ENCODE measurements at regions not wholly inside any gene's neighbourhood (a gene's known extent, or its start where the extent isn't known, plus 50 kb on each side); places are given as distances from the start of the nearest gene placed in this dataset.
"Not testable (repeated sequence)": the region's sequence is repeated elsewhere in the genome, so short reads cannot be mapped to it uniquely, and the experiment has no call there.

DNA sequence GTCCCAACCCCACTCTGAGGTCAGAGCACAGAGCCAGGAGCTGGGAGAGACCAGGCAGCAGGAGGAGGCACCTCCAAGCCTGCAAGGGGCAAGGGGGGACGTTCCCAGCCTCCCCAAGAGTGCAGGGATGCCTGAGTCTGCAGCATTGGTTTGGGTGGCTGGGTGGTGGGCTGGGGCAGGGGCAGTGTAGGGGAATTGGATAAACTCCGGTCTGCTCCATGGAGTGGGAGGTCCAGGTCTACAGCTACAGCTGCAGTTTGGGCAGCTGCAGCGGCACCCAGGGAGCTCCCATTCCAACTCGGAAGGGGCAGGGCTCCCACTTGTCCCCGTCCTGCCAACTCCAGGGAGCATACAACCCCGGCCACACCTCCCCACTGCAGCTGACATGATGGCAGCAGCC lies 617.5 kb upstream of the SEMA6D start:
- not testable (repeated sequence) for DNase-seq (ENCODE audit: low spot score)

DNA sequence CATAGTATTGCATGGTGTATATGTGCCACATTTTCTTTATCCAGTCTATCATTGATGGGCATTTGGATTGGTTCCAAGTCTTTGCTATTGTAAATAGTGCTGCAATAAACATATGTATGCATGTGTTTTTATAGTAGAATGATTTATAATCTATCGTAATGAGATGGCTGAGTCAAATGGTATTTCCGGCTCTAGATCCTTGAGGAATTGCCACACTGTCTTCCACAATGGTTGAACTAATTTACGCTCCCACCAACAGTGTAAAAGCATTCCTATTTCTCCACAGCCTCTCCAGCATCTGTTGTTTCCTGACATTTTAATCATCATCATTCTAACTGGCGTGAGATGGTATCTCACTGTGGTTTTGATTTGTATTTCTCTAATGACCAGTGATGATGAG lies 608.5 kb upstream of the SEMA6D start:
- DNase-seq (ENCODE audit: low spot score) = not testable (repeated sequence)

DNA sequence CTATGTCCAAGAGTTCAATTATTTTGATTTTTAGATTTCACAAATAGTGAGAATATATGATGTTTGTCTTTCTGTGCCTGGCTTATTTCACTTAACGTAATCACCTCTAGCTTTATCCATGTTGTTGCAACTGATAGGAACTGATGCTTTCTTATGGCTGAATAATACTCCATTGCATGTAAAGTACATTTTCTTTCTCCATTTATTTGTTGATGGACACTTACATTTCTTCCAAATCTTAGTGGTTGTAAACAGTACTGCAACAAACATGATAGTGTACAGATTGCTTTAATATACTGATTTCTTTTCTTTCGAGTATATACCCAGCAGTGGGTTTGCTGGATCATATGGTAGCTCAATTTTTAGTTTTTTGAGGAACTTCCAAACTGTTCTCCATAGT lies 600.6 kb upstream of the SEMA6D start:
- DNase-seq (ENCODE audit: low spot score) = no peak

DNA sequence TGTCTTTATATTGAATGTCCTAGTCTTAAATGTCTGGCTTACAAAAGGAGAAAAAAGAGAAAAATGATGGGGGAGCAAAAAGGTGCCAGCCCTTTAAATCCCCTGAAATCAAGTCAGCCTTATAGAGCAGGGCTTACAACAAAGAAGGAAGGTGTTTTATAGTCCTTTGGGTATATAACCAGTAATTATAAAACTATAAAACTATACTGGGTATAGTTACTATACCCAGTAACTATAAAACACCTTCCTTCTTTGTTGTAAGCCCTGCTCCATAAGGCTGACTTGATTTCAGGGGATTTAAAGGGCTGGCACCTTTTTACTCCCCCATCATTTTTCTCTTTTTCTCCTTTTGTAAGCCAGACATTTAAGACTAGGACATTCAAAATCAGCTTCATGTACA lies 598.0 kb upstream of the SEMA6D start:
- no peak for DNase-seq (ENCODE audit: low spot score)

DNA sequence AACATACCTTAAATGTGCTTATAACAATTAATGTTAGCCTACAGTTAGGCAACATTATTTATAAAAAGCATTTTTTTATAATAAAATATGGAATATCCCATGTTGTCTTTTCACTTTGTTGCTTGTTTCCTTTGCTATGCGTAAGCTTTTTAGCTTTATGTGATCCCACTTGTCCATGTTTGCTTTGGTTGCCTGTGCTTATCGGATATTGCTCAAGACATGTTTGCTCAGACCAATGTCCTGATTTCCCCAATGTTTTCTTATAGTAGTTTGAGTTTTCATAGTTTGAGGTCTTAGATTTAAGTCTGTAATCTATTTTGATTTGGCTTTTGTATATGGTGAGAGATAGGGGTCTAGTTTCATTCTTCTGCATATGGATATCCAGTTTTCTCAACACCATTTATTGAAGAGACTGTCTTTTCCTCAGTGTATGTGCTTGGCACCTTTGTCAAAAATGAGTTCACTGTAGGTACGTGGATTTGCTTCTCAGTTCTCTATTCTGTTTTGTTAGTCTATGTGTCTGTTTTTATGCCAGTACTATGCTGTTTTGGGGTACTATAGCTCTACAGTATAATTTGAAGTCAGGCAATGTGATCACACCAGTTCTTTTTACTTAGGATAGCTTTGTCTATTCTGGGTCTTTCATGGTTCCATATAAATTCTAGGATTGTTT lies 592.7 kb upstream of the SEMA6D start:
- no peak for DNase-seq (ENCODE audit: low spot score)

DNA sequence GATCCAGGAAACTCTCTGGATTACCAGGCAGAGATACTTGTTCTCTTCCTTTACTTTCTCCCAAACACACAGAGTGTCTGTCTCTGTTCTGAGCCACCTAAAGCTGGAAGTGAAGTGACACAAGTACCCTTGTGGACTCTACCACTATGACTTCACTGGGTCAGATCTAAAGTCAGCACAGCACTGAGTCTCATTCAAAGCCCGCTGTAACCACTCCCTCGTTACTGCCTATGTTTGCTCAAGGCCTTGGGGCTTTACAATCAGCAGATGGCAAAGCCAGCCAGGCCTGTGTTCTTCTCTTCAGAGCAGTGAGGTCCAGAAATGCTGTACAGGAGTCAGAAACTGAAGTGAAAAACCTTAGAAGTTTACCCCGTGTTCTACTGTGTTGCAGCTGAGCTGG lies 588.3 kb upstream of the SEMA6D start:
- DNase-seq (ENCODE audit: low spot score) = no peak

DNA sequence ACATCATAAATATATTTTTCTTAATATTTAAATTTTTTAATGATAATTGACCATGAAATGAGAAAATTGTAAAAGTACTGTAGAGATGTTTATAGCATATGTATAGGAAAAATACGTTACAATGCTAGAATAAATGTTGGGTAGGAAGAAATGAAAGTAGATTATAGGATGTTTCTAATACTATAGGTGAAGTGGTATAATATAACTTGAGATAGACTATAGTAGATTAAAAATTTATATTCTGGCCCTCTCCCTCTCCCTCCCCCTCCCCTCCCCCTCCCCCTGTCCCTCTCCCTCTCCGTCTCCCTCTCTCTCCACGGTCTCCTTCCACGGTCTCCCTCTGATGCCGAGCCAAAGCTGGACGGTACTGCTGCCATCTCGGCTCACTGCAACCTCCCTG lies 585.9 kb upstream of the SEMA6D start:
- DNase-seq (ENCODE audit: low spot score) = not testable (repeated sequence)

DNA sequence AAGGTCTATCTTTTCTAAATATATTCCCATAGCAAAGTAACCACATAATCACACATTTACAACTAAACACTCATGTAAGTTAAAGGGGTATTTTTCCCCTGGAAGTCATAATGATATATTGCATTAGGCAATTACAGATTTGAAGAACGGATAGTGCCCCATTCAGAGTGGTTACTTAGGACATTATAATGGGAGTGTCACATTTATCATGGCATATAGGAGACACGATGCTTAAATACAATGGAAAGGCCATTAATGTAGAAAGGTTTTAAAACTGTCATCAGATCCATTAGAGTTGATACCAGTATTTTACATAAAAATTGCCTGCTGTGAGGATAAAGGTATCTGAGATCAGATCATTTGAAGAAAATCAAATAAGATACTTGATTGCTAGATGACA lies 582.0 kb upstream of the SEMA6D start:
- no peak for DNase-seq (ENCODE audit: low spot score)

DNA sequence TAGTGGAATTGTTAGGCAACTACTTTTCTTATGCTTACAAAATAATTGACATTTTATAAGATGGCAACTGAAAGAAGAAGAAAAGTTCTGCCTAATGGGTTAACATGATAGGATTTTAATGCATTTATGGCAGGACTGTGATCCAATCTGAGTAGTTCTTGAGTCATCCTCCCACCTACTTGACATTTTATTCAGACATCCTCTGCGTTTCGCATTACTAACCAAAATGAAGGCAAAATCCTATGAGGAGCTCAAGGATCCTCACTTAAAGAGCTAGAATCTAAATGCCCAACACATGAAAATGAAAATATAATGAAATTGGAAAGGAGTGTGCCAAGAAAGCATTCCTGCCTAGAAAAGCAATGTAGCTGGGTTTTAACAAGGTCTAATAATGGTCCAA lies 581.1 kb upstream of the SEMA6D start:
- DNase-seq (ENCODE audit: low spot score) = no peak

DNA sequence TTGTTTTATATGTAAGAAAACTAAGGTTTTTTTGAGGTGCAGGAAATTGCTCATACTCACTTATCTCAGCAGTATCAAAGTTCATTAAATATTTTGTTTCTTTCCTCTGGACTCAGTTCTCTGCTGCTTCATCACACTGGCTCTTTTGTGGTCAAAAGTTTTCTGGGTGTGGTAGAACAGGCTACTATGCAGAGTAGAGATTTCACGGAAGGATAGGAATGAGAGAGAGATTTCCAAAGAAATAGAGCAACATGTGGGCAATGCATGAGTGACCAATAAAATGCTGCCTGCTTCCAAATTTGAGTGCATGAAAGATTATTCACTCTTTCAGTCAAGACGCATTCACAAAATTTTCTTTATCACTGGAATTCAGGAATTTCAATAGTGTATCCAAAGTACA lies 577.3 kb upstream of the SEMA6D start:
- DNase-seq (ENCODE audit: low spot score) = no peak

DNA sequence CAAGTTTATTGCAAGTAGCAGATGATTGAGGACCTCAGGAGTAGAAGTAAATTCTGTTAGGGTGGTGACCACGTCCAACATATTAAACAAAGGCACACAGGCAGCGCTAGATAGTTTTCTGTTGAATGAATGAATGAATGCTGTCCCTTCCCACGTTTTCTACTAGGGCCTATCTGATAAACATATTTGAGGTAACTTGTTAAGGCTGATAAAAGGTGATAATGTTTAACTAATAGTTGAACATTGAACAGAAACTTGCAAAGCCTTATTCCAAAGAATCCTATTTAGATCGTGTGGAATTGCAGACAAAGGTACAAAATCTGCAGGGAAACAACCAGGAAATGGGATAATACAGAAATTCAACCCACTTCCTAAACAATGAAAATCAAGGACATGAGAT lies 559.5 kb upstream of the SEMA6D start:
- DNase-seq (ENCODE audit: low spot score) = no peak

DNA sequence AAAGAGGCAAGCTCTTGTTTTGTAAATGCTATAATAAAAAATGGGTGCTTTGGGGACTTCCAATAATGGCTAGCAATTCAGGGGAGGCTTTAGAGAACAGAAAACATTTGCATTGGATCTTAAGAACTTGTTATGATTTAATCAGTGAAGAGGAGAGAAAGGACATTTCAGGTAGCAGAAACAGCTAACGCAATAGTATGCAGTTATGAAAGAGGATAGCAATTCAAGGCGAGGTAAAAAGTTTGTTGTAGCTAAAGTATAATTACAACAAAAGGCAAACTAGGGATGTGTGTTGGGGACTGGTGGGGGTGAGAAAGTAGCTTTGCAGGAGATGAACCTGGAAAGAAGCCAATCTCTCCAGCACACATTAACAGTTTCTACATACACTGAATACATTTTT lies 558.7 kb upstream of the SEMA6D start:
- no peak for DNase-seq (ENCODE audit: low spot score)

DNA sequence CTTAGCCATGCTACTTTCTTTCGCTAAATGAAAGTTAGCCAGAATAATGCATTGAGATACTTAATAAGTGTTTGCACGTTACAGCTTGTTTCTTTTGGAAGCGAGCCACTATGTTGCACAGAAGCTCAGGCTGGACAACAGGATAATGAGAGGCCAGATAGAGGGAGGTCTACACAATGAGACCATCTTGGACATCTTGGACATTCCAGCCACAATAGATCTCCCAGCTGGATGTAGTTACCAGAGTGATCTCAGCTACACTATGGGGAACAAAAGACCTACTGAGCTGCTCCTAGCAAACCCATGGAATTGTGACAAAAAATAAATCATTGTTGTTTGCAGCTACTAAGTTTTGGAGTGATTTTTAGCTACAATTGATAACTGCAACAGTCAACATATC lies 540.1 kb upstream of the SEMA6D start:
- no peak for DNase-seq (ENCODE audit: low spot score)

DNA sequence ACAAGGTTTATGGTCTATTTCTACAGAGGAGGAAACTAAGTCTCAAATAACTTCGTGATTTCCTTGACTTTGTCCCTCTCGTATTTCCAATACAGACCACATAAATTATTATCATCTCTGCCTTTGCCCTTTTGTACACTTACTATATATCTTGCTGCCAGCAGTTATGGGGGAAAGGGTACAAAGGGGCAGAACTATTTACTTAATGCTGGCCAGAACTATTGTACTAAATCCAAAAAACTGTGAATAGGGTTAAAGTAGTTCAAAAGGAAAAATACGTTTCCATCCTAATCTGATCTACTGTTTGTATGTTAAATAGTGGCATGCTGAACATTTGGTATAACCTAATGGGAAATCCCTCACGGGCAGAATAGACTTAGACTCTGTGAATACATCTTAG lies 537.3 kb upstream of the SEMA6D start:
- no peak for DNase-seq (ENCODE audit: low spot score)

DNA sequence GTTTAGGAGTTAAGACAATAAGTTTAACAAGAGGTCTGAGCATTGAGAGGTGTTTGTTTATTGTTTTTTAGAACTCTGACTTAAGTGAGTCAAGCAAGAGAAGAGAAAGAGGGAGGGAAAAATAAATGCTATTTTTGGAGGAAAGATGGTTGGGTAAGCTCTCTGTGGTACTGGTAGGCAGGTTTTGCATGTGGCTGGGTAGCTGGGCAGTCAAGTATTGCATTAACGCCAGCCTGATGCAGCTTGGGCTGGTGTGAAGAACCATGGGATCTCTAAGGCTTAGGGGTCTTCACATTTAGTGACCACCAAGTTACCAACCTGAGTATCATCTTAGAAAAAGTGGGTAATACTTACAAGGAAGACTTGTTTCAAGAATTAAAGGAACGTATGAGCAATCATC lies 534.5 kb upstream of the SEMA6D start:
- DNase-seq (ENCODE audit: low spot score) = no peak

DNA sequence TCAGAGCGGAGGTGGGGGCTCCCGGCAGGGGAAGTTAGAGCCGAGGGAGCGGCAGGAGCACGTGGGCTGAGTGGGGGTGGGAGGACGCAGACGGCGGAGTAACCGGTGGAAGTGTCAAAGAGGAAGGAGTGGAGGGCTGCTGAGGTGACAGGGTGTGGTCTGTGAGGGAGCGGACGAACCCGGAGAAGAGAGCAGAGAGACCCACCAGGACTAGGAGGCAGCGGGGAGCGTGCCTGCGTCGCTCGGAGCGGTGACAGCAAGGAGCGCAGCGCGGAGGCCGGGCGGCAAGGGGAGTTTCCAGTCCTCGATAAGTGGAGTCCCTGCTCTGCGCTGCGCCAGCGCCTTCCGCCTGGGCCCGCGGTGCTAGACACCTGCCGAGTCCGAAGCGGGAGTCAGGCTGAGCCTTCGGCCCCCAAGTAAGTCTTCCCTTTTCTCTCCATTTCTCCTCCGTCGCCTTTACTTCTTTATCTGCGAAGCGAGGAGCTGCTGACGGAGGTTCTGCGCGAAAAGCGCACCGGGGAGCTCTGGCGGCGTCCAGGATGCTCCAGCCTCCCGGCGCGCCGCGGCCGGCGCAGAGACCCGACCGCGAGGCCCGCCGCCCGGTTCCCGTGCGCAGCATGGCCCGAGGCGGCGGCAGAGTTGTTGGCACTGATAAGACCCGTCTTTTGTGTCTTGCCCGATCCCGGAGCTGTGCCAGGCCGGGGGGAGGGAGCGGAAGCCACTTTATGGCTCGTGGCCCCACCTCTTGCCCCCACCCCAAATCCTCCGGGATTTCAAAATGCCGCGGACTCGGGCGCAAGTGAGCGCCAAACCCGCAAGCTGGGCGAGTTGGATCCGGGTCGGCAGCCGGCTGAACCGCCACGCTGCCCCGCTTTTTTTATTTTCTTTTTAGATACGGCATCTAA lies 533.0 kb upstream of the SEMA6D start:
- no peak for DNase-seq (ENCODE audit: low spot score)

DNA sequence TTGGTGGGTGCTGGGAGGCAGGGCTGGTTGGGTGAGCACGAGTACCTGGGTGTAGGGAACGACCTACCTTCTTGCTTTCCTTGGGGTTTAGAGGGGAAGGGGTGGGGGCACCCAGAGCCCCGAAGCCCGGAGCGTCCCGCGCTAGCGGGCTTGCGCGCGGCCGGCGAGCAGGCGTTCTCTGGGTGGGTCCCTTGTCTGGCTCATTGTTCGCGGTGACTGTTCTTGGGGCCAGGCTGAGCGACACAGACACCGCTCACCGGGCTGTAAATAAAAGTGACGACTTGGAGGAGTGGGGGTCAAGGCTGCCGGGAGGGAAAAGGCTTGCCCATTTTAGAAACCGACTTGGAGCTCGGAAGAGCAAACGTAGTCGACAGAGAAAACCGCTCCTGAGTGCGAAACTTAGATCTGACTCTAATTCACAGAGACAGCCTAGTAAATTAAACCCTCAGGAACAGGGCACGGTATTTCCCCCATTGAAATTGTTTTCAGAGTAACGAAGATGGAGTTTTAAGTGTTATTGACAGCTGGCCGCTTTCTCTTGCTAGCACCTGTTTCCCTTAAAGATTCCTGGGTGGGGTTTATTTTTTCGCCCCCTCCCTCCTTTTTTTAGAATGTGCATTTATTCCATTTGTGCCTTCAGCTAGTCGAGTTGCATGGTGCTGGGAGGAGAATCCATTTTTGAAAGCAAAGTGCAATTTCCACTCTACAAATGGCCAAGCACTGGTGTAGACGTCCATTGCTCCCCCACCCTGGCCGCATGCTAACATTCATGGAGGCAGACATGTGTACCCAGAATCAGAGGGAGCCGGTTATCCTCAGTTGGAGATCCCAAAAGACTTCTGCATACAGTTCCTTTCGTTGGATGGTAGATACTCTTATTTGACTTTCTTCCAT lies 532.1 kb upstream of the SEMA6D start:
- no peak for DNase-seq (ENCODE audit: low spot score)

DNA sequence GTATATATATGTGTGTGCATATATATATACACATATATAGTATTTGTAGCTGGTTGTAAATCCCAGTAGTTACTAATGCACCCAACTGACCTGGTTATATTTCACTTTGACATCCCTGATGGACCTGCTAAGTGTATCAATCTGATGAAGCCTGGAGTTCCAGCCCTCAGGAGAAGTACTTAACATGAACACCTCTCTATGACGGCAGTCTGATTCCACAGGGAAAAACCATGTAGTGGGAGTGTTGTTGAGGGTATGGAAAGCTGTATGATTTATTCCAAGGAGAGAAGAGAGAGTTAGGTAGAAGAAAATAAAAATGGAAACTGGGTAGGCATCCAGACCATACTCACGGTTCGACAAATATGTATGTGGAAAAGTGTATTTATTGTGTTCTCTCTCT lies 531.2 kb upstream of the SEMA6D start:
- no peak for DNase-seq (ENCODE audit: low spot score)

DNA sequence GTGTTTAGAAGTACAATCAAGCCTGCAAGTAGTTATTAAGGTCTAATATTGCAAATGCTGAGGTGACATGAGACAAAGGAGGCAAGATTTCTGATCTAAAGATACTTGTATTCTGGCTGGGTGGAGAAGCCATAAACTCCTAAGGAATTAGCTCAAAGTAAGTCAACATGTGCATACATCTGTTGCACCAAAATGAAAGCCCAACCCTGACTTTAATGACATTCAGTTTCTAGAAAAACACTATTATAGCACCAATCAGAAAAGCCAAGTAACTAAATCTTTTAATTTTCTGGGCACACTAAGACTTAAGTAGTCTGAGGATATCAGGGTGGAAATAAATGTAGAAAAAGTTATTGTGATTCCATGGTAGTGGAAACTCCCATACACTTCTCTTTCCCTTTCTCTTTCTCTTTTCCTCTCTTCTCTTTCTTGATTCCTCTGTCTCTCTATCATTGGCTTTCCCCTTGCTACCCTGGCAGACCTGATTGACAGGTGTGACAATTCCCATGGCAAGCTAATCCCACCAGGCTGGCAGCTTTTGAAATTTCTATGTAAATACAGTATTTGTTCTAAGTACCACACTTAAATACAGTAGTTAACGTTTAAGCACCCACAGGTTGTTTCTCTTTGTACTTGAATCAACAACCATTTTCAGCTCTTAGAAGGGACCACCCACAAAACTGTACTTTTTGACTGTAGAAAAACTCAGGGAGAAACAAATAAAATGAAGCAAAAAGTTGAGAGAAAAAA lies 528.4 kb upstream of the SEMA6D start:
- DNase-seq (ENCODE audit: low spot score) = no peak

DNA sequence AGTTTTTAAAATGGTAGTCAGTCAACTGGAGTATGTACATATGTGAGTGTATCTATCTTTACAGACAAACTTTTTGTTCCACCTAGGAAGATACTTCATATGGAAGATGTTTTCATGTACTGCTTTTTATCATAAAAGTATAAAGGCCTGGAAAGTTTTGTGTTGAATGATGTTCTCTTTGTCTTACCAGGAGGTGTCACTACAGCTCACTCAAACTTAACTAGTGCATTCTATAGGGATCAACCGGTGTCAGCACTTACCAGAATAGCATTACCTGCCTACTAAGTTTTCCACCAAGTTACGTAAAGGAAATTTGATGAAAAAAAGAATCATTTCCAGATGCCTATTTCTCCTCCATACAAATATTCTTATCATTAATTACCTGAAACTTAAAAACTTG lies 522.6 kb upstream of the SEMA6D start:
- no peak for DNase-seq (ENCODE audit: low spot score)

DNA sequence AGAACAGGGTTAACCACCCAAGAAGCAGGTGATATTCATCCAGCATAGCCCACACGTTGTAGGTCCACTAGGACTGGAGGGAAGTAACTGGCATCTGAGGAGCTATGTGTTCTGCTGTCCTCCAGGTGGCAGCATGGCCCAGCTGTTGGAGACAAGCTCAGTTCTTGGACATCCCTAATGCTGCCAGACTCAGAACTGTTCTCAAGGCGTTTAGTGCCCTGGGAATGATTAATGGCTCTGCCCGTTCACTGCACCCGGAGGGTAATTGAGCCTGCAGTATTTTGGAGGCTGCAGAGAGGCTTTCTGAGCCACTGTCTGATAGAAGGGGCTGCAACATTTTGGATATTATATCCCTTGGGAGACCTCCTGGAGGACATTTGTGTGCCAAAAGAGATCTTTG lies 521.3 kb upstream of the SEMA6D start:
- peak; percentile 61 for DNase-seq (ENCODE audit: low spot score)

DNA sequence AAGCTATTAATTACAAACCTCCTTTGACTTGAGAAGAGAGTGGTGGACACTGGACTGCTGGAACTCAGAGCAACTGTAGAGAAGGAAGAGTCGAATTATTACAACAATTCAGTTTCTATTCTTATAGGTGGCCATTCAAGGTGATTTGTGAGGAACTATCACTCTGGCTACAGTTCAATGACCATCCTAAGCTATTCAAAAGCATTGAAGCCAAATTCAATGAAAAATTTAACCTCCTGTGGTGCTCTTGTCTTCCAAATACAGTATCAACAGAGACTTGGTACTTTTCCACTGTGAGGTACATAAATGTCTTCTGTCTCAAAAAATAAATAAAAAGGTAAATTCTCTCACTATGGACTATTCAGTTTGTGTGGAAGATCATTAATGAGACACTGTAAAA lies 513.3 kb upstream of the SEMA6D start:
- DNase-seq (ENCODE audit: low spot score) = no peak
